LoVo (cell line): ENCODE measurements at regions not wholly inside any gene's neighbourhood (a gene's known extent, or its start where the extent isn't known, plus 50 kb on each side); places are given as distances from the start of the nearest gene placed in this dataset.
A peak's percentile ranks its signal among the peaks of the same experiment; 100 is the strongest.

Experiments
- DNase-seq: peaks from one replicate; pipeline ENCODE4 v3.0.0-alpha.2; 2016; ENCODE audit warnings: low spot score

DNA sequence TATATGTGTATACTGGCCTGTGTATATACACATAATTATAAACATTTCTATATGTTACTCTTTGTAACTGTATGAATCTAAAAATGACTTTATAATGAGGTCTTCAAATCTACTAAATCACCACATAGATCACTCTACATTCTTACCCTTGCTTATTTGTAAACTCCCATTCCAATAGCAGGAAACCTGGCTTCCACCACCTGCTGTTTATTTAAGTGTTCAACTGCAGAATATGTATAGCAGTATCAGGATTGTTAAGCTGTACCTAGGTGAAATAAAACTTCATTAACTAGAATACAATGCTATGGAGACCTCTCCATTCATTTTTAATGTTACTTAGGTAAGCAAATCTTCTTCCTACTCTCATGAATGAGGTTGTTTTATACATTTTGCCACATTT lies 1351.1 kb upstream of the B3GALT2 start:
- DNase-seq, result no peak

DNA sequence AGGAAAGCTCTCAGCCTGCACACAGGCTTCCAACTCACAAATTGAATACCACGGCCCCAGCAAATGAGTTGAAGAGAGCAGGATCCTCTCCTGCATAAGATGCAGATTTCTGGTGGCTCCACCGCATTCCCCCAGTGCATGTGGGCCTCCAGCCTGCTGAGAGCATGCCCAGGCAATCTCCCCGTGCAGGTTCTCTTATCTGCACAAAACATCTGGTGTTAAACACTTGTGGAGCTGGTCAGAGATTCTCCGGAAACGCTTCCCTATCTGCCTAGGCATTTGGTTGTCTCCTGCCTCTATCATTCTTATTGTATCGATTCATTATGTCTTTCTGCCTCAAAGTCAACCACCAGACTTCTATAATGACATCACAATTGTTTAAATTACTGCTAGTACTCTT lies 1349.0 kb upstream of the B3GALT2 start:
- DNase-seq, result no peak

DNA sequence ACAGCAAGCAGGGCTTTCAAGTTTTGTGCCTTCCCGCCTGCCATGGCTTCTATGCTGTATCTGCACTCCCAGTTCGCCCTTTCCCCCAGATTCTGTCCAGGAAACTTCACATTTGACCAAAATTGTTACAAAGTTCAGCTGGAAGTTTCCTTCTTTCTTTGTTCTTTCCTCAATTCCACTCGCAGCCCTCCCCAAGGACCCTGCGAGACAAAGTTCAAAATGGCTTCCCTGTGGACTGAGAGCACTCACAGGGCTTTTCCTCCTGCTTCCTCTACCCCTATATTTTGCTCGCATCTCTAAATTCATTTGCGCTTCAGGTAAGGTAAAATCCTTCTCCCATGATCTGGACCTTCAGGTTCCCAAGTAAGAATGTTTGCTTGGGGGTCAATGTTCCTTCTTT lies 1348.4 kb upstream of the B3GALT2 start:
- no peak for DNase-seq

DNA sequence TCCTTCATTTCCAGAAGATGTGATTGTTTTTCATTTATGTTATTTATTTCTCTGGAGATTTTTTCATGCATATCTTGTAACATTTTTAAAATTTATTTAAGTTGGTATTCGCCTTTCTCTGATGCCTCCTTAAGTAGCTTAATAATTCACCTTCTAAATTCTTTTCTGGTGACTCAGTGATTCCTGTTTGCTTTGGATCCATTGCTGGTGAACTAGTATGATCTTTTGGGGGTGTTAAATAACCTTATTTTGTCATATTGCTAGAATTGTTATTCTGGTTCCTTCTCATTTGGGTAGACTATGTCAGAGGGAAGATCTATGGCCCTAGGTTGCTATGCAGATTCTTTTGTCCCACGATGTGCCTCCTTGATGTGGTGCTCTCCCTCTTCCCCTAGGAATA lies 1347.2 kb upstream of the B3GALT2 start:
- peak; percentile 12 for DNase-seq

DNA sequence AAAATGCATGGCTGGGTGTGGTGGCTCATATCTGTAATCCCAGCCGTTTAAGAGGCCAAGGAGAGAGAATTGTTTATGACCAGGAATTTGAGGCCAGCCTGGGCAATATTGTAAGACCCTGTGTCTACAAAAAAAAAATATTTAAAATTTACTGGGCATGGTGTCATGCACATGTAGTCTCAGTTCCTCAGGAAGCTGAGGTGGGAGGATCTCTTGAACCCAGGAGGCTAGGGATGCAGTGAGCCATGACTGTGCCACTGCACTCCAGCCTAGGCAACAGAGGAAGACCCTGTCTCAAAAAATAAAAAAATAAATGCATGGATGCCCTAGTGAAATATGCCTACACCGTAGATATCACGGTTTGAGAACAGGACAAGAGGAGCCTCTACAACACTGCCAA lies 1331.2 kb upstream of the B3GALT2 start:
- no peak for DNase-seq

DNA sequence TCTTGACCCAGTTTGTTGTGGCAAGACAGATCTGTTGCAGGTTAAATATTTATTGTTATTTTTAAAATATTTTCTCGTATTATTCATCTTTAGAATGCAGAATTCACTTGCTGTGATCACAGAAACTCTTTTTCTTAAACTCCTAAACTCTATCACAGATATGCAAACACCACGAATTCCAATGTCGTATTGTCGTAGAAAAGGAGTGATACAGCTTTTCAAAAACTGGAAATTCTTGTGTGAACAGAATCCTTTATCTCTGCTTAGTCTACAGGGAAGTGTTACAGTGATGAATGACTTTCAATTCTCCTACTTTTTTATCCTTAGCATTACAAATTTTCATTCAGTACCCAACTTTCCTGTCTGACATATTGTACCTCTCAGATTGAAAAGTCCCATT lies 1329.5 kb upstream of the B3GALT2 start:
- DNase-seq, result no peak

- no peak for DNase-seq
Observed at GRCh38 chr1:194512957-194513356, 1326.5 kb upstream of the B3GALT2 start.

DNA sequence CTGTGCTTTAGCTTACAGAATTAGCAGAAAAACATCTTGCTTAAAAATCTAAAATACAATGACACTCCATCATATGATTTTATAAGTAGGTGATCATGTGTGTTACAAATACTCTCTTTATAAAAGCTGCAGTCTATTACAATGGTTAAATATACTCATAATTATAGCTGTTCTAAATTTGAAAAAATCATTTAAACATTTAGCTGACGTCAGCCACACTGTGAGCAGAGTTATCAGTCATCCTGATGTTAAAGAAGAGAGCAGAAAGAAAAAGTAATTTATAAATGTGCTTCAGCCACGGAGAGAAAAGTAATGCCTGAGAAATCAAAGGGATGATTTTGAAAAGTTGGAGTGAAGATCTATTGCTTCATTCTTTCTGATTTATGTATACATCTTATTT lies 1325.9 kb upstream of the B3GALT2 start:
- DNase-seq, result no peak

DNA sequence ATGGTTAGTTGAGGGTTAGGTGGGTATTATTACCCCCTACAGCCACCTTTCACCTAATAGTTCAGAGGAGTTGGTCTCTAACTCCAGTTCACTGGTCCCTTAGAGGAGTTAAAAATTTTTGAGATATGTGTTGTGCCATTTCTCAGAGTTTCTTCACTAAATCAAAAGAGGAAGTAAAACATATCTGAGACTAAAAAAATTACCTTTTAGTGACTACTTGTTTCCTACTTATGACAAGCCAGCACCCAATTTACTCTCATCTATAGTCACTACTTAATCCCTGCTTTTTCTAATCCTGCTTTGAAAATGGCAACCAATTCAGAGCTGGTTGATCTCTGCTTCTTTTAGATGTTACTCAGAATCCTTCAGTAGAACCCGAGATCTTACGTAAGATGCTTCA lies 1316.8 kb upstream of the B3GALT2 start:
- no peak for DNase-seq

DNA sequence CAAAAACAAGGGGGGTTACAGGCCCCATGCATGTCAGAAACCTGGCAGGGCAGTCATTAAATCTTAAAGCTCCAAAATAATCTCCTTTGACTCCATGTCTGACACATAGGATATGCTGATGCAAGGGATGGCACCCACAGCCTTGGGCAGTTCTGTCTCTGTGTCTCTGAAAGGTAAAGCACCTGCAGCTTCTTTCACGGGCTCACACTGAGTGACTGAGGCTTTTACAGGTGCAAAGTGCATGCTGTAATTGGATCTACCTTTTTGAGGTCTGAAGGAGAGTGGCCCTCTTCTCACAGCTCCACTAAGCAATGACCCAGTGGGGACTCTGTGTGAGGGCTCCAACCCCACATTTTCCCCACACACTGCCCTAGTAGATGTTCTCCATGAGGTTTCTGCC lies 1309.0 kb upstream of the B3GALT2 start:
- no peak for DNase-seq

DNA sequence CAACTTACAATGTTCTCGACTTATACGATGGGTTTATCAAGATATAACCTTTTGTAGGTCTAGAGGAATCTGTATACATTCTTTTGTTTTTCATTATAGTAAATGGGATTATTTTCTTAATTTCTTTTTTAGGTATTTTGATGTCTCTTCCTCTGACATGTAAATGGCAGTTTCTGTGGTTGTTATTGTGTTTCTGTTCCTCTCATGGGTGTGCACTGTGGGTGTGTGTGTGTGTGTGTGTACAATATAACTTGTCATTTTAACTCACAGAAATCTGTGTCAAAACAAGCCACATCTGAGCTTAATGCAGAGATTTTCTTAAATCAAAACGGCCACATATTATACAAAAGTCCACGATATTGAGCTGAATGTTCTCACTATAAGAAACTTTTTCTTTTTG lies 1300.8 kb upstream of the B3GALT2 start:
- no peak for DNase-seq

DNA sequence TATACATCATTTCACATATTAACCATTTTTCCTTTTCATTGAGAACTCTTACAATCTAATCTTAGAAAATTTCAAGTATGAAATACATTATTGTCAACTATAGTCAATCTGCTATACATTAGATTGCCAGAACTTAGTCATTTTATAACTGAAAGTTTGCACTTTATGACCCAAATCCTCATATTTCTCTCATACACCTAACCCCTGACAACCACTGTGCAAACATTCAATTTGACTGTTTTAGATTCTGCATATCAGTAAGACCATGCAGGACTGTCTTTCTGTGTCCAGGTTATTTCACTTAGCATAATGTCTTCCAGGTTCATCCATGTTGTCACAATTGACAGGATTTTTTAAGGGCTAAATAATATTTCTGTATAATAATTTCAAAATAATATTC lies 1299.0 kb upstream of the B3GALT2 start:
- no peak for DNase-seq

DNA sequence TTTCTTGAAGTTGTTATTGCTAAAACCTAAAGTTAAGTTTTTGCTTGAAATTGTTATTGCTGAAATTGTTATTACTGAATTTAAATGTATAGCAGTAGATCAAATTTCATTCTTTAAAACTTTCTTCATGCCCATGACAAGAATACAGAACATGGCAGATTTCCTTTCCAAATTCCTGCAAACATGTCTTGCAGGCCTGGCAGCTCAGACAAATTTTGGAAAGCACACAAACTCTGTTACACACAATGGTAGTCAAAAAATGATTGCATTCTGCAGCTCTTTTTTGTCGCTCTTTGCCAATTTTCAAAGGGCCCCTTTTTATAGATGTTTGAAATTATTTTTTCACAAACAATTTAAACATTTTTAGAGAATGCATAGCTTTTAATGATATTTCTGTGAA lies 1292.3 kb upstream of the B3GALT2 start:
- no peak for DNase-seq

GRCh38 chr1:194477908-194478307 lies 1291.5 kb upstream of the B3GALT2 start:
- DNase-seq, result no peak

DNA sequence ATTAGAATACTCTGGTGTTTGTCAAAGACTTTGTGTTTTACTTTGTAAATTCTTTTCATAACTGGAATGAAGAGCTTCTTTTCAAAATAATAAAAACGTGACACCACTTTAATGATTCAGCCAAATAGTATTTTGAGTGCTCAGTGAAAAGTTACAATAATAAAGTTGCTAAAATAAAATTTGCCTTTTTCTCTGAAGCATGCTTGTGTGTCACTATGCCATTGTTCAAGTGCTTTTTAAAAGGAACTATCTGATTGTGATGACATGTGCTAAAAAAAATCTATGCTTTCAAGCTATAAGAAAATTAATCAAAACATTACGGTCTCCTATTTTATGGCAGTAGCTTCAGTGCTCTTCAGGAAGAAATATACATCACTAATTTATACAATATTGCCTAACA lies 1290.5 kb upstream of the B3GALT2 start:
- DNase-seq, result no peak

- no peak for DNase-seq
Observed at GRCh38 chr1:194476351-194476750, 1289.9 kb upstream of the B3GALT2 start.

GRCh38 chr1:194474701-194475100 lies 1288.3 kb upstream of the B3GALT2 start:
- no peak for DNase-seq

DNA sequence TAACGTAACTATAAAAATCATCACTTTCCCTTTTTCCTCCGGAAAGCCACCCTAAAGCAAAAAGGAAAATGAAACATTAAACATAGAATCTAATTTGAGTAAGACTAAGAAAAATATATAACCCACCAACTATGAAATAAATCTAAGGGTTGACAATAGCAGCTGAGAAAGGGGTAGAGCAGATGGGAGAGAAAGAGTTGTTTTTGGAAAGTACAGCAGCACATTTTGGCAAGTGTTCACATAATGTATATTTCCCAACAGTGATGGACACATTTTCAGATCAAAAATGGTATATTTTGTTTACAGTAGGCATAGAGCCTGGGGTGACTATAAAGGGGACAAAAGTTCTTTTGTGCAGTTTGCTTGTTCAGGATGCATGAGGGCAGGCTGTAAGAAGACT lies 1287.4 kb upstream of the B3GALT2 start:
- DNase-seq, result no peak

DNA sequence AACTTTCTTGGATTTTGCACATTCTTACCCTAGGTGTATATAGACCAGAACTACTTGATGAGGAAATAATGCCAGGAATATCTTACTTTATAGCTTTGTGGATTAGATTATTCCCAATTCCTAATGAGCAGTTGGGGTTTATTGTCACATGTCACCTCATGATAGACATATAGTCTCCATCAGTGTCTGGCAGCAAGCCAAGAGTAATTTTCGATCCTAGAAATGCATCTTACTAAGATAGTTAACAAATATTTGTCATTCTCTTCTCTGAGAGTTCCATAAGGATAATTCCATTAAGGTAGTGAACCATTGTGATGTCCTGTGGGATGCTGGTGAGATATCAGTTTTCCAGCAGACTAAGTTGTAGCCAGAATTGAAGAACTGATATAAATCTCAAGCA lies 1282.9 kb upstream of the B3GALT2 start:
- no peak for DNase-seq

- DNase-seq, result no peak
Observed at GRCh38 chr1:194466706-194467105, 1280.3 kb upstream of the B3GALT2 start.

DNA sequence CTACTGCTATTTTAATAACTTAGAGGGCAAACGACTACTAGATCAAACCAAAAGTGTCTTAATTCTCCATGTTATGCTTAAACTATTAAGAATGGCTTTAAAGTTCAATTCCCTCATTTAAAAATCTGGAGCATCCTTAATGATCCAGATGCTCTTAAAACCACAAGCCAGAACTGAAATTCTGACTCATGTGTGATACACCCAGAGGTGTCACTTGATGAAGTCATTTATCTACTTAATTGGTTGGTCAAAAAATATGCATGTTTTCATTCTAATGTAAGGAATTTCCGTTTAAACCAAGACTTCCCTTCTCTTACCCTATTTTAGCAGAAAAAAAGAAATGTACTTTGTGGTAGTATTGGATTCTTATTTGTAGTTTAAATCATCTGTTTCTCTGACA lies 1261.2 kb upstream of the B3GALT2 start:
- no peak for DNase-seq

GRCh38 chr1:194445244-194445643 lies 1258.8 kb upstream of the B3GALT2 start:
- no peak for DNase-seq

DNA sequence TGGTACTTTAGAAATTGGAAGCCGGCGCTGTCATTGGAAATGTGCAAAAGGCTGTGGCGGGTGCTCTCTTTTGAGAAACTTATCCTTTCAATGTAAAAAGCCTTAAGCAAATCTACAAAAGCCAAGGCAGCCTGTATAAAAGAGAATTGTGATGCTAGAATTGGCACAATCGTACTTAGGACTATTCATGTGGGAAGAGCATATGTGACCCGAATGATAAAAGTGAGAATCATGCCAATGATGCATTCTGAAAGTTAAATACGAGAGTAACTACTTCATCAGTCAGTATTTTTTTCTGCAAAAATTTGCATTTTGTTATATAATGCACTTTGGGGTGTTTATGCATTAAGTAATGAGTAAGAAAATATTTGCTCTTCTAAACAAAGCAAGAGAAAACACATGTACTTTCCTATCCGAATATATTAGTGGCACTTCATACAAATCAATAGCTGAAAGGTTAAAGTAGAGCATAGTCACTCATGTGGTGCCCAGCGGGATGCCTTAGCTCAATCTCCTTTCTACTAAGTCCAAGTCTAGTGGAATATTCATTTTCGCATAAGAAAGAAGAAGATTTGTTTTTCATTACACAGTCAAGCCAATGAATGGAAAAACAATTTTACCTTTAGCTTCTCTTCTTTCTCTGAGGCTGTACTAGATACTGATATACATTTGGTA lies 1256.6 kb upstream of the B3GALT2 start:
- no peak for DNase-seq

DNA sequence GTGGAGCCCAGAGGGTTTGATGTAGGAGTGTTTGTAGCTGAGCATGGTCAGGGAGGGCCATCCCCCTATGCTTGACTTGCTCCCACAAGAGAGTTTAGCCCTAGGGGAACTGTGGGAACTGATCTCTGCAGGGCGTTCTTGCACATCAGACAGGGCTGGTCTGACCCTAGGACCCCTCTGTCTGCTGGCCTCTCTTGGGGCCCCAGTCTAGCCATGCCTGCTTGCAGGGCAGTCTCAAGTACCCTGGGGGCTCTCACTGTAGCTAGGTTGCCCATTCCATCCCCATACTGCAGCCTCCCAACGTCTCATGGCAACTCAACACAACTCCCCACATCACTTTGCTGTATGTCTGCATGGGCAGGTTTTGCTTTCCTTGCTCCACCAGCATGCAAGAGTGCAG lies 1250.7 kb upstream of the B3GALT2 start:
- no peak for DNase-seq

DNA sequence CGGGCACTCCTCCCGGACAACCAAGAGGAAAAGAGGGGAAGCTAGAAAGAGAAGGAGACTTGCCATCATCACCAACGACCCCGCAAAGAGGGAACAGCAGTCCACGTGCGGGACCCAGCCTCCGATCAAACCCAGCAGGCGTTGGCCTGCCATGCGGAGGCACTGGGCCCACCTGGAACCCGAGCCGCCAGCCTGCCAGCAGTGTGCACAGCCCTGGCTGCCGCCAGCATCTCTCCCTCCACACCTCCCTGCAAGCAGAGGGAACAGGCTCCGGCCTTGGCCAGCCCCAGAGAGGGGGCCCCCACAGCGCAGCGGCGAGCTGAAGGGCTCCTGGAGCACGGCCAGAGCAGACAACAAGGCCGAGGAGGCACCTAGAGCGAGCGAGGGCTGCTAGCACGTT lies 1244.7 kb upstream of the B3GALT2 start:
- DNase-seq, result no peak
